ENCODE measurements at regions not wholly inside any gene's neighbourhood (a gene's known extent, or its start where the extent isn't known, plus 50 kb on each side); places are given as distances from the start of the nearest gene placed in this dataset.

DNA sequence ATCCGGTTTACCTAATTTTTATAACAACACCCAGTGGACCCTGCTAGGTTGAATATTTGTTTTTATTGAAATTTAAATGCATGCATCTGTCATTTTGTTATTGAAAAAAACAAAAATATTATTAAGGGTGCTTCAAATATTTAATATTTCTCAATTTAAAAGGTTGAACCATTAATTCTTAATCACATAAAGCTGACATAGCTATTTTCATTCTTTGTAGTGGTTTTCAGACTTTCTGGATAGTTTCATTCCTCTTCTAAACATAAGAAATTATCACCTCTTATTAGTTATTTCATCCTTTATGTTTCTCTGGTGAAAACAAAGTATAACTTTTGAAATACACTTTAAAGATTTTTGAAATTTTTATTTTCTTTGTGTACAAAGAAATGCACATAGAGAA, 369.9 kb upstream of the PLSCR5 start:
- TF ChIP-seq, protein P1, sequence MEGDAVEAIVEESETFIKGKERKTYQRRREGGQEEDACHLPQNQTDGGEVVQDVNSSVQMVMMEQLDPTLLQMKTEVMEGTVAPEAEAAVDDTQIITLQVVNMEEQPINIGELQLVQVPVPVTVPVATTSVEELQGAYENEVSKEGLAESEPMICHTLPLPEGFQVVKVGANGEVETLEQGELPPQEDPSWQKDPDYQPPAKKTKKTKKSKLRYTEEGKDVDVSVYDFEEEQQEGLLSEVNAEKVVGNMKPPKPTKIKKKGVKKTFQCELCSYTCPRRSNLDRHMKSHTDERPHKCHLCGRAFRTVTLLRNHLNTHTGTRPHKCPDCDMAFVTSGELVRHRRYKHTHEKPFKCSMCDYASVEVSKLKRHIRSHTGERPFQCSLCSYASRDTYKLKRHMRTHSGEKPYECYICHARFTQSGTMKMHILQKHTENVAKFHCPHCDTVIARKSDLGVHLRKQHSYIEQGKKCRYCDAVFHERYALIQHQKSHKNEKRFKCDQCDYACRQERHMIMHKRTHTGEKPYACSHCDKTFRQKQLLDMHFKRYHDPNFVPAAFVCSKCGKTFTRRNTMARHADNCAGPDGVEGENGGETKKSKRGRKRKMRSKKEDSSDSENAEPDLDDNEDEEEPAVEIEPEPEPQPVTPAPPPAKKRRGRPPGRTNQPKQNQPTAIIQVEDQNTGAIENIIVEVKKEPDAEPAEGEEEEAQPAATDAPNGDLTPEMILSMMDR (IDR thresholded peaks at IDR 0.05; ENCODE audit: borderline replicate concordance, extremely low read depth, low read length, poor library complexity, severe bottlenecking), result no peak
- no peak for TF ChIP-seq EZH2 (IDR thresholded peaks at IDR 0.05; ENCODE audit: borderline replicate concordance, low read depth, low read length, severe bottlenecking)
